NCI-H1436 (cell line): ENCODE measurements at regions not wholly inside any gene's neighbourhood (a gene's known extent, or its start where the extent isn't known, plus 50 kb on each side); places are given as distances from the start of the nearest gene placed in this dataset.
A peak's percentile ranks its signal among the peaks of the same experiment; 100 is the strongest.

Experiments
- DNase-seq: peaks from one replicate; lab custom pipeline; 2025; lab: John Stamatoyannopoulos, UW

GRCh38 chrX:39854772-39855747, 242.7 kb downstream of the BCOR start:
- DNase-seq = no peak

GRCh38 chrX:39855748-39856129, 242.0 kb downstream of the BCOR start:
- DNase-seq = peak; percentile 33

DNA sequence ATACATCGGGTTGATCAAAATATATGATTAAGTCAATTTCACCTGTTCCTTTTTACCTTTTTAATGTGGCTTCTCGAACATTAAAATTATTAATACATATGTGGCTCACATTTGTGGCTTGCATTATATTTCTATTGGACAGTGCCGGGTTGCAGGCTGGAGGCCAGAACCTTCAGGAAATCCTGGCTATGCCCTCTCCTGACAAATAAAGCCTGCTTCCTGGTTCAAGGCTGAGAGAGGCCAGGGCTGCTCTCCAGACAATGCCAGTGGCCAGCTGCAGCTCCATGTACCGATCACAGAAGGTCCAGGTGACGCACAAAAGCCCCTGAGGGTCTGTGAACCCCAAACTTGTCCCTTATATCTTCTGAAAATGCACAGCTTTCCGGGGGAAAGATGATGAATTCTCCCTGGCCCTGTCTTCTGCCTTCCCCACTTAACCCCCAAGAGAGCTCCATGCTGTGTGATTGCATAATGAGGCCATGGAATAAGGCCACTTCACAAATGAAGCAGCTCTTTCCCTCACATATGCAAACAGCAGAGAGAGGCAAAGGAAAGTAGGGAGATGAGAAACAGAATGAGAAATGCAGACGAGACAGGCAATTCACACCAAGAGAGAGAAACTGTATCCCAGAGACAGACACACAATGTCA, 241.2 kb downstream of the BCOR start:
- no peak for DNase-seq

- no peak for DNase-seq
Measured at GRCh38 chrX:39857780-39858179, 240.0 kb downstream of the BCOR start.

DNA sequence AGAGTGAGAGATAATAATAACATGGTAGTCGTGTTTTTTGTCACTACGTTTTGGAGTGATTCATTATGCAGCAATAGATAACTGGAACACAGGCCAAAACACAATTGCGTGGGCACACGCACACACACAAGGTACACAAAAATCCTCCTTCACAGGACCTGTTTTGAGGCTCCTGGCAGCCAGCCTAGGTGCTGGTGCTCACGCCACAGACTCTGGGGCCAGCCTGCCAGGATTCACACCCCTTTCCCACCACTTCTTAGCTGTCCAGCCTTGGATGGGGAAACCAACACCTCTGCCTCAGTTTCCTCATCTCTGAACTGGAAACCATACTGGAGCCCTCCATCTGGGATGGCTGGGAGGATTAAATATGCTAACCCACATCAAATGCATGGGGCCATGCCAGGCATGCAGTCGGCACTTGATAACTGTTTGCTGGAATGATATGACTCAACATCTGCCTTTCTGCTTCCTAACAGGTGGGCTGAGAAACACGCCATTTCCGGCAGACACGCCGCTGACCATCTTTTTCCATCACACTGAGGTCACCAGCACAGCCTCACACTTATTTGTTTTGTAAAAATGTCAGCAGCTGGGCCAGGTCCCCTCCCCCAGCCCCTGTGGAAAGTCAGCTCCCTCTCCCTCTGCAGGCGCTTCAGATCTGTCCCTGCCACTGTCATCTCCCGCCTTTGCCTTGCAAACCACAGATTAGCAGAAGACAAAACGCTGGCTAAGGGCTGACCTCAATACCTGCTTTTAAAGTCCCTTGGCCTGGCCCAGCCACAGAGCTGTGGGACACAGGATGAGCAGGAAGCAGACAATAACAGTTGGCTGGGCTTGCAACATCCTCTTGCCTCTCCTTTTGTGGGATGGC, 237.5 kb downstream of the BCOR start:
- DNase-seq = no peak

GRCh38 chrX:39862963-39863362, 234.8 kb downstream of the BCOR start:
- DNase-seq = no peak

GRCh38 chrX:39866229-39866628, 231.5 kb downstream of the BCOR start:
- DNase-seq = no peak

DNA sequence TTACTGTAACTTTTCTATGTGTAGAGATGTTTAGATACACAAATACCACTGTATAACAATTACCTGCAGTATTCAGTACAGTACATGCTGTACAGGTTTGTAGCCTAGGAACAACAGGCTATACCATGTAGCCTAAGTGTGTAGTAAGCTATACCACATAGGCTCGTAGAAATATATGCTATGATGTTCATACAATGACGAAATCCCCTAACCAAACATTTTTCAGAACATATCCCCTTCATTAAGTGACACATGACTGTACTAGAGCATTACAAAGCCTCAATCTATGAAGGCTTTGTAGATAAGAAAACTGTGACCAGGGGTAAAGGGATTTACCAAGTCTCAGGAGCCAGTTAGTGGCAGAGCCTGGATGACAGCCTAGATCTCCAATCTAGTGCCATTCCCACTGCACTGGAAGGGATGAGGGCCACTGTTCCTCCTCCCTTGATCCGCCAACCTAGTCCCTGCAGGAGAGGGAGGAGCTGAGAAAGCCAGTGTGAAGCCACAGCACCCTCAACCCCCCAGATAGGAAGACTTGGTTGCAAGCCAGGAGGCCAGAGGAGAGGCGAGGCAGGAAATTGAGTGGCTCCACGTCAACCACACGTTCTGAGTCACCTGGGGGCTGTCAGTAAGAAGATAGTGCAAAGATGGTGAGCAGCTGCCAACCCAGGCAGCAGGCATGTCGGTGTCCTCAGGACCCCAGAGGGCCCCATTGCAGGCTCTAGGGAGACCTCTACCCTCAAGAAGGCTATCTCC, 227.7 kb downstream of the BCOR start:
- DNase-seq = no peak

GRCh38 chrX:39871648-39872047, 226.1 kb downstream of the BCOR start:
- no peak for DNase-seq

DNA sequence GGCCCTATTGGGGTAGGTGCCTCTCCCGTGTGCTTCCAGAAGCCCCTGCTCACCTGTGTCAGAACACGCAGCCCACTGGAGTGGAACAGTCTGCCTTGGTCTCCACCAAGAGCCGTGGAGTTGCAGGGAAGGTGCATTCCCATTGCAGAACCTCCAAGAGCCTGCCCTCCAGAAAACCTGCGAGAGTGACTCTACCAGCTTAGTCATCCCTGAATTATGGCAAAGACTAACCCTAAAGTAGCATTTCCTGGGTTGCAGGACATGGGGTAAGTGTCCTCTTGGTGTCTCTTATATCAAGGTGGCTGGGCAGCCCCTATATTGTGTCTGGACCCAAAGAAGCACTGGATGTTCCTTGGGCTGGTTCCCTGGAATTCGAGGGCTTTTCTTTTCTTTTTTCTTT, 224.6 kb downstream of the BCOR start:
- no peak for DNase-seq

DNA sequence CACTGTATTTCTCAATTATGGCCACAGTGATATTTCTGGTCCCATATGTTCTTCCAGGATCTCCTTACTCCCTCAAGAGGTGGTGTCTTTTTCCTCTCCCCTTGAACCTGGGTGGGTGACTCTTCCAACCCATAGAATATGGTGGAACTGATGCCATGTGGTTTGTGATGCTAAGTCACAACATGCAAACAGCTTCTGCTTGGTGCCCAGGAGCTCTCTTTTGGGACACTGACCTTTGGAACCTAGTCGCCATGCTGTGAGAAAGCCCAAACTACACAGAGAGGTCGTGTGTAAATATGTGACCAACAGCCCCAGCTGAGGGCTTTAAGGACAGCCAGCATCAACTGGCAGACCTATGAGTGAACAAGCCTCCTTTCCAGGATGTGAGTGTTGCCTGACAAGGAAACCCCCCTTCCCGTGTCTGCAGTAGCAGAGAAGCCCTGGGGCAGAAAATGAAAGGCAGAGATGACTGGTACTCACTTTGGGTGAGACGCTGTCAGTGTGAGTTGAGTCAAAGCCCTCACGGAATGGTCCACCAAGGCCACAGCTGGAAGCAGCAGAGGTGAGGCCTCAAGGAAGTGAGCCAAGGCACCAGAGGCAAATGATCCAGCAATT, 223.4 kb downstream of the BCOR start:
- DNase-seq = no peak

DNA sequence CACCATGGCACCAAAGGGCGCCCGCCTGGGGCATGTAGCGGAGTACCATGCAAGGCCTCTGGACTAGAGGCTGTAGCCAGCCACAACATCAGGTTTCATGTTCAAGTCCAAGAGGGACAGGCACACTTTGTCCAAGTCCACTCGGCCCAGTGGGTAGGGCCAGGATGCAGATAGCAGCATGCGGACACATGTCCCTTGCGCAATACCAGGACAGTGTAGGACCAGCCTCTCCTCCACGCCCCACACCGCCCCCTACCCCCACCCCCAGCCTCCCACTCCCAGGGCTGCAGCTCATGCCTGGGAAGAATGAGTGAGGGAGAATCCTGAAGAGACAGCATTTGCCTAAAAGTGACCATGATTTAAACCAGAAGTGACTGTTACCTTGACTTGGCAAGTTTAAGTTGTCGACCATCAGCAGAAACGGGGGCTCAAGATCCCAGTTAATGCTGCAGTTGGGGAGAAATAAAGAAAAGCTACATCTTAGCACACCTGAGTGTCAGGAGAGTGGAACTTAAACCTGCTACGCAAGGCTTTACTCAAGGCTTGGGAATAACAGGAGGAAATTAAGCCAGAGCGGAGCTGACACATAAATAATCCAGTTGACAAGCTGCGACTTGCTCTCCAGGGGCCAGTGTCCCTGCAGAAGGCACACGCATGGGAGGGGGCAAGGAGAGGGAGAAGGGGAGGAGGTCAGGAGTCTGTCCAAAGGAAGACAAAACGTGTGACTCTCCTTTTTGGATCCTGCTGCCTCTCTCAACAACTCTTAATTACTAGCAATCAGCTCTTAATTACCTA, 221.7 kb downstream of the BCOR start:
- DNase-seq = no peak

- DNase-seq = peak; percentile 30
Measured at GRCh38 chrX:39877905-39878304, 219.9 kb downstream of the BCOR start.

GRCh38 chrX:39883666-39884065, 214.1 kb downstream of the BCOR start:
- no peak for DNase-seq

DNA sequence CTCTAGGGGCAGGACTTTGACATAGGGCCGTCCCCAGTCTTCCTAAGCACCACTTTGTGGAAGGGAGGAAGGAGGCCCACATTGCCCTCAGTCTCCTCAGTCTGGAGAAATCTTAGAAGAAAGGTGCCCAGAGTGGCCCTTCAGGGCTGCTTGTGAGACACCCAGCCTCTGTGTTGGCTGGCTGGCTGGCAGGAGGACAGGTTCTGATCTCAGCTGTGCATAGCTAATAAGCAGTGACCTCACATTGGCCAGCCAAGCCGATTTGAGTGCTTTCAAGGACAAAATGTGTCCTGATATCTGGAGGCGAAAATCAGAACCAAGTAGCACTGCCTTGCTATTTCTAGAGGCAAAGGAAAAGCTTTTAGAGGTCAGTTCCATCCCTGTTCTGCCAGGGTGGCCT, 211.5 kb downstream of the BCOR start:
- DNase-seq = no peak

DNA sequence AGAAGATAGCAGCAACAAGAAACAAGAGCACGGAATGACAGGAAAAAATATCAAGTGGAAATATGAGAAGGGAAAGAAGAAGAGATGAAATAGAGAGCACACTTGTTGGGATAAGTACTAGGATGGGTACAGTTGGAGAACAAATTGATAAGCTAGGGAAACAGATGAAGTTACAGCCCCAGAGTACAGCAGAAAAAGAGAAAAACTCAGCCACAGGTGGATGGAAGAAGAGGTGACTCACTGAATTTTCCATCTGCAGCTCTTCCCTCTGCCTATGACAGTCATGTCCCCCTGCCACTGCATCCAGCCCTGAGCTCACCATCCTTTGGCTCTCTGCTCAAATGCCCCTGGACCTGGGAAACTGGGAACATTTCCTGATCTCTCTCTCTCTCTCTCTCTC, 209.0 kb downstream of the BCOR start:
- DNase-seq = no peak

DNA sequence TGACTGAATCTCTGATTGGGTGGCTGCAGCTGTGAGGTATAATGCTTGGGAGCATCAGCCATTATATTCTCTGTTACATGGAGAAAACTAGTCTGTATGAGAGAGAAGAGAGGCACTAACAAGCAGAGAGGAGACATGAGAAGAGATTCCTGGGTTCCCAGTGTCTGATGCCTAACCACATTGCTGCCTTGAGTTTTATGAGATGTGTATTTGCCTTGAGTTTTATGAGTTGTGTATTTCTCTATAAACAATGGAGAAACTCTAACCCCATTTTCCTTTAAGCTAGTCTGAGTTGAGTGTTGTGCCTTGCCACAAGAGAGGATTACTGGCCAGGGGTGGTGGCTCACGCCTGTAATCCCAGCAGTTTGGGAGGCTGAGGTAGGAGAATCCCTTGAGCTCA, 208.1 kb downstream of the BCOR start:
- no peak for DNase-seq

DNA sequence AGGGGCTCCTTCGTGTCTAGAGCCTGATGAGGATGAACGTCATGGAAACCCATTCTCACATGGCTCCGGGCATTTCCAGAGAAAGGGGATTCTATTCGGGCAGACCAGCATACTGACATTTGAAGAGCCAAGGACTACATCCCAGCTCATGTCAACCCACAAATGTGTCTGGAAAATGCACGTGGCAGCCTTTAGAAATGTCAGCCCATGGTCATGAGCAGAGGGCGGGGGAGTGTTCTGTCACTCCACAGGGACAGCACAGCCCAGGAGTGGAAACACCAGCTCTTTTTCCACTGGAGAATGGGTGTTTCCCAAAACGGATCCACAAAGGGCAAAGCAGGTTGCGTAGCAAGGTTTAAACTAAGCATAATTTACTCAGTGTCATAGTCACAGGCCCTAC, 207.0 kb downstream of the BCOR start:
- no peak for DNase-seq

GRCh38 chrX:39891781-39892180, 206.0 kb downstream of the BCOR start:
- peak; percentile 19 for DNase-seq
